CD4-positive, alpha-beta T cell (primary cell): ENCODE measurements at regions not wholly inside any gene's neighbourhood (a gene's known extent, or its start where the extent isn't known, plus 50 kb on each side); places are given as distances from the start of the nearest gene placed in this dataset.

Experiments
- ATAC-seq: fragments of 200-7000 bp; cut with Tn5 transposase; one replicate; pipeline ENCODE4 v1.10.0; 2022; ENCODE audit warnings: mild to moderate bottlenecking; ENCODE audit not compliant: poor library complexity
- CTCF ChIA-PET: fragments of 350-600 bp; sonication (Branson Sonifier 250); formaldehyde crosslinking; loops from one replicate; lab custom pipeline; 2021; ENCODE audit warnings: antibody characterized with exemption, inconsistent platforms; lab: Charles Lee
- POLR2A ChIA-PET: fragments of 350-600 bp; sonication (Branson Sonifier 250); formaldehyde crosslinking; loops from one replicate; lab custom pipeline; 2021; ENCODE audit warnings: antibody characterized with exemption, inconsistent platforms; lab: Charles Lee
- DNase-seq, 14 experiments: peaks; one replicate each; pipeline ENCODE4 v3.0.0-alpha.2; 2013 to 2020; ENCODE audit warnings: mixed read lengths in 2 of 14
- H3K27ac ChIP-seq, 2 donors: one replicate each; pipeline versions ENCODE4 v1.5.1 to v1.7.0; 2013; ENCODE audit warnings: low read length in 2 of 2, low read depth in 1 of 2, mild to moderate bottlenecking in 1 of 2
- H3K27me3 ChIP-seq, 2 experiments: 1 replicate in 1 of 2; 2 replicates in 1 of 2; pipeline versions ENCODE4 v1.6.1 to v1.7.0; 2013; ENCODE audit warnings: low read length in 2 of 2, control low read depth in 1 of 2, mild to moderate bottlenecking in 1 of 2, moderate library complexity in 1 of 2; ENCODE audit not compliant: insufficient read depth in 2 of 2, control insufficient read depth in 1 of 2
- H3K36me3 ChIP-seq: one replicate; pipeline ENCODE4 v1.6.1; 2013; ENCODE audit warnings: low read length, control low read depth; ENCODE audit not compliant: insufficient read depth
- H3K4me1 ChIP-seq: one replicate; pipeline ENCODE4 v1.6.1; 2013; ENCODE audit warnings: low read length, control low read depth; ENCODE audit not compliant: insufficient read depth
- H3K4me3 ChIP-seq: one replicate; pipeline ENCODE4 v1.5.1; 2013; ENCODE audit warnings: mild to moderate bottlenecking, low read length, moderate library complexity
- H3K9me3 ChIP-seq, 2 experiments: 1 replicate in 1 of 2; 2 replicates in 1 of 2; pipeline versions ENCODE4 v1.6.1 to v1.7.0; 2013; ENCODE audit warnings: low read length in 2 of 2, mild to moderate bottlenecking in 2 of 2, control low read depth in 1 of 2, moderate library complexity in 1 of 2; ENCODE audit not compliant: control insufficient read depth in 1 of 2, insufficient read depth in 1 of 2
- H3K27ac Mint-ChIP-seq: one replicate; pipeline ENCODE4 v1.8.0; 2020; ENCODE audit warnings: mixed read lengths
- H3K27me3 Mint-ChIP-seq: one replicate; pipeline ENCODE4 v1.8.0; 2021; ENCODE audit warnings: mixed read lengths
- H3K36me3 Mint-ChIP-seq: one replicate; pipeline ENCODE4 v1.8.0; 2021; ENCODE audit warnings: low read depth, mixed read lengths
- H3K4me1 Mint-ChIP-seq: one replicate; pipeline ENCODE4 v1.8.0; 2021; ENCODE audit warnings: low read depth, mixed read lengths
- H3K4me3 Mint-ChIP-seq: one replicate; pipeline ENCODE4 v1.8.0; 2020; ENCODE audit warnings: mild to moderate bottlenecking, mixed read lengths
- H3K9me3 Mint-ChIP-seq: one replicate; pipeline ENCODE4 v1.8.0; 2020; ENCODE audit warnings: mixed read lengths
- CTCF ChIP-seq: fragments of 200-600 bp; IDR thresholded peaks from one replicate; pipeline ENCODE4 v1.8.0; 2022; ENCODE audit warnings: antibody characterized with exemption, mild to moderate bottlenecking
- intact Hi-C, 2 experiments: fragments of 100-400 bp; cut with DNase I in 1 of 2; cut with micrococcal nuclease in 1 of 2; formaldehyde crosslinking; loops; one replicate each; pipeline versions ENCODE4 v1.15.1 to v1.9.0; 2023 to 2025; cut with DNase I, micrococcal nuclease

- Mint-ChIP-seq H3K36me3 (no peaks in the 10 kb centered on the region), H3K4me1 (no peaks in the 10 kb centered on the region), H3K4me3 (no peak overlapping the region), H3K27ac (no peak overlapping the region), H3K27me3 (peaks cover 27% of the 10 kb centered on the region), H3K9me3 (peaks cover 3% of the 10 kb centered on the region)
- Histone ChIP-seq H3K9me3 (no peaks in the 10 kb centered on the region), H3K4me1 (no peaks in the 10 kb centered on the region), H3K27ac (no peak overlapping the region), H3K27me3 (peaks cover 0 to 4% of the 10 kb centered on the region in 2 experiments), H3K36me3 (no peaks in the 10 kb centered on the region), H3K4me3 (no peak overlapping the region)
- ATAC-seq: no peak
- no peak for TF ChIP-seq CTCF
- CTCF ChIA-PET: no interaction called here
- intact Hi-C loops: no loop called here
- no peak for DNase-seq
- POLR2A ChIA-PET: no interaction called here
Observed at GRCh38 chr3:124207873-124208485, 216.1 kb upstream of the ROPN1 start.

GRCh38 chr3:124209426-124209825 is 217.5 kb upstream of the ROPN1 start:
- Histone ChIP-seq H3K4me1 (no peaks in the 10 kb centered on the region), H3K27me3 (peaks cover 0 to 4% of the 10 kb centered on the region in 2 experiments), H3K27ac (no peak overlapping the region), H3K9me3 (no peaks in the 10 kb centered on the region), H3K4me3 (no peak overlapping the region), H3K36me3 (no peaks in the 10 kb centered on the region)
- peaks cover 3% of the 10 kb centered on the region for H3K9me3 Mint-ChIP-seq
- peaks cover 19% of the 10 kb centered on the region for H3K27me3 Mint-ChIP-seq
- H3K27ac Mint-ChIP-seq: no peak overlapping the region
- H3K36me3 Mint-ChIP-seq: no peaks in the 10 kb centered on the region
- no peak for TF ChIP-seq CTCF
- intact Hi-C loops: no loop called here
- ChIA-PET CTCF (interaction anchor here (0.7 kb wide), 1 partner anchor 153 kb away, joined by 3 read pairs; no protein-coding TSS in a partner anchor), POLR2A (no interaction called here)
- DNase-seq (no peak), ATAC-seq (no peak)
- H3K4me1 Mint-ChIP-seq: no peaks in the 10 kb centered on the region
- no peak overlapping the region for H3K4me3 Mint-ChIP-seq

- intact Hi-C loops: no loop called here
- H3K36me3 Mint-ChIP-seq: no peaks in the 10 kb centered on the region
- ChIA-PET POLR2A (no interaction called here), CTCF (interaction anchor here (0.8 kb wide), 1 partner anchor 27 kb away, joined by 3 read pairs; no protein-coding TSS in a partner anchor)
- Histone ChIP-seq H3K4me3 (no peak overlapping the region), H3K27ac (no peak overlapping the region), H3K36me3 (no peaks in the 10 kb centered on the region), H3K27me3 (peaks cover 0 to 4% of the 10 kb centered on the region in 2 experiments), H3K4me1 (no peaks in the 10 kb centered on the region), H3K9me3 (no peaks in the 10 kb centered on the region)
- H3K9me3 Mint-ChIP-seq: peaks cover 3% of the 10 kb centered on the region
- no peak overlapping the region for H3K27ac Mint-ChIP-seq
- TF ChIP-seq CTCF: no peak
- H3K4me1 Mint-ChIP-seq: no peaks in the 10 kb centered on the region
- no peak for ATAC-seq
- H3K27me3 Mint-ChIP-seq: peaks cover 11% of the 10 kb centered on the region
- no peak for DNase-seq
- H3K4me3 Mint-ChIP-seq: no peak overlapping the region
Observed at GRCh38 chr3:124210899-124211298, 219.0 kb upstream of the ROPN1 start.
